HG02943 (cell line): ENCODE measurements at regions not wholly inside any gene's neighbourhood (a gene's known extent, or its start where the extent isn't known, plus 50 kb on each side); places are given as distances from the start of the nearest gene placed in this dataset.

Experiments
- ATAC-seq: cut with Tn5 transposase; IDR thresholded peaks from one replicate; pipeline ENCODE4 v1.9.1; 2021; ENCODE audit warnings: mild to moderate bottlenecking, low read depth, moderate library complexity; ENCODE audit not compliant: unreplicated experiment

GRCh38 chr13:74633734-74634133 lies 499.5 kb upstream of the KLF12 start:
- no peak for ATAC-seq

- no peak for ATAC-seq
Measured at GRCh38 chr13:74629985-74630384, 495.8 kb upstream of the KLF12 start.

GRCh38 chr13:74625541-74625940 lies 491.3 kb upstream of the KLF12 start:
- ATAC-seq, result no peak

- no peak for ATAC-seq
Measured at GRCh38 chr13:74623761-74624160, 489.6 kb upstream of the KLF12 start.

GRCh38 chr13:74622284-74622683 lies 488.1 kb upstream of the KLF12 start:
- no peak for ATAC-seq

GRCh38 chr13:74620711-74621110 lies 486.5 kb upstream of the KLF12 start:
- no peak for ATAC-seq

GRCh38 chr13:74620308-74620707 lies 486.1 kb upstream of the KLF12 start:
- no peak for ATAC-seq

- no peak for ATAC-seq
Measured at GRCh38 chr13:74597526-74597925, 463.3 kb upstream of the KLF12 start.

GRCh38 chr13:74596691-74597090 lies 462.5 kb upstream of the KLF12 start:
- no peak for ATAC-seq

GRCh38 chr13:74593688-74594087 lies 459.5 kb upstream of the KLF12 start:
- ATAC-seq, result no peak

GRCh38 chr13:74586847-74587246 lies 452.6 kb upstream of the KLF12 start:
- no peak for ATAC-seq

- ATAC-seq, result no peak
Measured at GRCh38 chr13:74576420-74576819, 442.2 kb upstream of the KLF12 start.

GRCh38 chr13:74575729-74576125 lies 441.5 kb upstream of the KLF12 start:
- no peak for ATAC-seq

GRCh38 chr13:74574964-74575728 lies 440.9 kb upstream of the KLF12 start:
- ATAC-seq, result no peak

- ATAC-seq, result no peak
Measured at GRCh38 chr13:74573654-74574053, 439.4 kb upstream of the KLF12 start.

GRCh38 chr13:74571811-74572210 lies 437.6 kb upstream of the KLF12 start:
- ATAC-seq, result no peak

GRCh38 chr13:74570834-74571233 lies 436.6 kb upstream of the KLF12 start:
- no peak for ATAC-seq

- ATAC-seq, result no peak
Measured at GRCh38 chr13:74570046-74570445, 435.8 kb upstream of the KLF12 start.

- ATAC-seq, result no peak
Measured at GRCh38 chr13:74569251-74569650, 435.0 kb upstream of the KLF12 start.

- ATAC-seq, result no peak
Measured at GRCh38 chr13:74567485-74567884, 433.3 kb upstream of the KLF12 start.

- no peak for ATAC-seq
Measured at GRCh38 chr13:74562381-74562780, 428.2 kb upstream of the KLF12 start.

- no peak for ATAC-seq
Measured at GRCh38 chr13:74561155-74561554, 427.0 kb upstream of the KLF12 start.

- ATAC-seq, result peak; percentile 80
Measured at GRCh38 chr13:74560325-74560724, 426.1 kb upstream of the KLF12 start.
